K562 (cell line): ENCODE measurements at regions not wholly inside any gene's neighbourhood (a gene's known extent, or its start where the extent isn't known, plus 50 kb on each side); places are given as distances from the start of the nearest gene placed in this dataset.

Source experiments
- ATAC-seq: fragments of 200-7000 bp; cut with Tn5 transposase; 3 replicates; pipeline ENCODE4 v1.9.1; 2020; ENCODE audit warnings: moderate library complexity
- BruUV-seq: library from RNA; stranded (reverse); fragments of 400-500 nt; replicated peaks from 2 replicates; lab custom pipeline; 2021; lab: Mats Ljungman, UMichigan
- CTCF ChIA-PET: fragments of 300-600 bp; formaldehyde crosslinking; extraction: SDS; loops from one replicate; lab custom pipeline; 2021; ENCODE audit warnings: low intra/inter-chr PET ratio; lab: Yijun Ruan, JAX
- POLR2A ChIA-PET: fragments of 300-600, 350-650 bp; sonication (Branson Sonifier 250); formaldehyde crosslinking; extraction: SDS; loops from one replicate; lab custom pipeline; 2021; ENCODE audit warnings: antibody characterized with exemption, inconsistent platforms; lab: Yijun Ruan, JAX
- DNase-seq, 4 experiments: peaks; one replicate each; pipeline versions ENCODE4 v3.0.0 to v3.0.0-alpha.2; 2011 to 2018; ENCODE audit warnings: low spot score in 3 of 4, mixed read lengths in 3 of 4; ENCODE audit errors: extremely low read depth in 1 of 4
- FAIRE-seq: peaks from 2 replicates; lab custom pipeline; 2011; peaks lifted over from hg19 to GRCh38; lab: Jason Lieb, UNC
- H2AFZ ChIP-seq: 2 replicates; pipeline ENCODE4 v1.6.0; 2011; ENCODE audit warnings: low read depth, low read length, control low read depth, inconsistent platforms
- H3K27ac ChIP-seq: fragments of 200-600 bp; 3 replicates; pipeline ENCODE4 v1.8.0; 2011; ENCODE audit warnings: low read depth, mild to moderate bottlenecking, control low read depth, inconsistent platforms, low read length, moderate library complexity, mixed read lengths; ENCODE audit errors: extremely low read depth
- H3K27me3 ChIP-seq, 2 experiments: fragments of 300-600 bp in 1 of 2; 2 replicates in 1 of 2; 3 replicates in 1 of 2; pipeline versions ENCODE4 v1.6.0 to v1.8.0; 2011; ENCODE audit warnings: inconsistent platforms in 2 of 2, low read length in 2 of 2, mild to moderate bottlenecking in 1 of 2, mixed read lengths in 1 of 2, moderate library complexity in 1 of 2; ENCODE audit not compliant: control insufficient read depth in 2 of 2, insufficient read depth in 2 of 2
- H3K36me3 ChIP-seq: fragments of 300-600 bp; 3 replicates; pipeline ENCODE4 v1.8.0; 2011; ENCODE audit warnings: mild to moderate bottlenecking, low read length, inconsistent platforms; ENCODE audit not compliant: control insufficient read depth, insufficient read depth
- H3K4me1 ChIP-seq, 2 experiments: fragments of 200-600 bp in 1 of 2; replicated peaks in 1 of 2; 2 replicates in 1 of 2; 3 replicates in 1 of 2; pipeline versions ENCODE4 v1.5.1 to v1.8.0; 2011; ENCODE audit warnings: inconsistent platforms in 2 of 2, low read length in 2 of 2, mild to moderate bottlenecking in 1 of 2, mixed read lengths in 1 of 2, moderate library complexity in 1 of 2; ENCODE audit not compliant: control insufficient read depth in 2 of 2, insufficient read depth in 2 of 2
- H3K4me2 ChIP-seq: 2 replicates; pipeline ENCODE4 v1.6.1; 2011; ENCODE audit warnings: low read length, control low read depth, inconsistent platforms, mixed read lengths; ENCODE audit not compliant: insufficient read depth
- H3K4me3 ChIP-seq: fragments of 200-600 bp; sonication (generic), shearing (Covaris generic); 2 replicates; pipeline ENCODE4 v1.5.1; 2016; ENCODE audit warnings: control low read depth, inconsistent platforms
- H3K79me2 ChIP-seq: fragments of 200-600 bp; 3 replicates; pipeline ENCODE4 v1.8.0; 2011; ENCODE audit warnings: low read length, inconsistent platforms; ENCODE audit not compliant: control insufficient read depth, insufficient read depth
- H3K9ac ChIP-seq, 2 experiments: 2 replicates each; pipeline versions ENCODE4 v1.6.0 to v1.6.1; 2011; ENCODE audit warnings: low read depth in 2 of 2, low read length in 2 of 2, control low read depth in 1 of 2, inconsistent platforms in 1 of 2, mild to moderate bottlenecking in 1 of 2, mixed read lengths in 1 of 2; ENCODE audit not compliant: insufficient read depth in 1 of 2
- H3K9me1 ChIP-seq: one replicate; pipeline ENCODE4 v1.6.0; 2011; ENCODE audit warnings: inconsistent platforms, mild to moderate bottlenecking, low read length, moderate library complexity; ENCODE audit not compliant: control insufficient read depth, insufficient read depth
- H3K9me3 ChIP-seq: replicated peaks from 2 replicates; pipeline ENCODE4 v1.5.1; 2011; ENCODE audit warnings: low read depth, low read length, inconsistent platforms; ENCODE audit not compliant: control insufficient read depth, insufficient read depth
- H4K20me1 ChIP-seq: replicated peaks from 2 replicates; pipeline ENCODE4 v1.6.1; 2011; ENCODE audit warnings: low read length, inconsistent platforms, mixed read lengths; ENCODE audit not compliant: control insufficient read depth, insufficient read depth
- ATF1 ChIP-seq, 2 experiments: fragments of 450-650 bp in 1 of 2; IDR thresholded peaks; 2 replicates each; pipeline ENCODE4 v1.6.1; 2016; ENCODE audit warnings: missing compliant biosample characterization in 1 of 2, missing genetic modification characterization in 1 of 2
- HMG20B ChIP-seq: fragments of 250-450 bp; sonication (Bioruptor Pico); IDR thresholded peaks from 2 replicates; pipeline ENCODE4 v1.5.0; 2021; ENCODE audit warnings: mild to moderate bottlenecking
- HNRNPUL1 ChIP-seq: fragments of 200-400 bp; formaldehyde crosslinking; IDR thresholded peaks from 2 replicates; pipeline ENCODE4 v1.6.1; 2017; ENCODE audit warnings: low read length
- IRF9 ChIP-seq: fragments of 450-650 bp; IDR thresholded peaks from 2 replicates; pipeline ENCODE4 v1.6.1; 2016; ENCODE audit warnings: missing biosample characterization, missing genetic modification characterization
- NFIX ChIP-seq: fragments of 250-450 bp; sonication (Bioruptor Pico); IDR thresholded peaks from 2 replicates; pipeline ENCODE4 v1.4.0; 2020; ENCODE audit warnings: low read depth, mild to moderate bottlenecking, moderate library complexity
- POU5F1 ChIP-seq: fragments of 150-350 bp; IDR thresholded peaks from 2 replicates; pipeline ENCODE4 v1.6.1; 2014; ENCODE audit warnings: borderline replicate concordance, low read length, low read depth, mild to moderate bottlenecking; ENCODE audit not compliant: partially characterized antibody
- RFX1 ChIP-seq: fragments of 450-650 bp; IDR thresholded peaks from 2 replicates; pipeline ENCODE4 v1.6.1; 2016; ENCODE audit warnings: mild to moderate bottlenecking, moderate library complexity
- SLC30A9 ChIP-seq: fragments of 250-450 bp; sonication (Bioruptor Pico); IDR thresholded peaks from 2 replicates; pipeline ENCODE4 v1.8.0; 2022; ENCODE audit warnings: mild to moderate bottlenecking, moderate library complexity
- TCF7L2 ChIP-seq: fragments of 150-350 bp; IDR thresholded peaks from 2 replicates; pipeline ENCODE4 v1.6.1; 2016; ENCODE audit warnings: low read depth, mild to moderate bottlenecking, low read length, moderate library complexity
- ZEB2 ChIP-seq: fragments of 450-650 bp; IDR thresholded peaks from 2 replicates; pipeline ENCODE4 v1.6.1; 2016
- ZNF134 ChIP-seq: fragments of 250-450 bp; sonication (Bioruptor Pico); conservative IDR thresholded peaks from 2 replicates; pipeline ENCODE4 v1.4.0; 2020
- ZNF764 ChIP-seq: fragments of 250-450 bp; sonication (Bioruptor Pico); IDR thresholded peaks from 2 replicates; pipeline ENCODE4 v1.4.0; 2020; ENCODE audit warnings: low read depth, mild to moderate bottlenecking, moderate library complexity
- ZZZ3 ChIP-seq: fragments of 450-650 bp; IDR thresholded peaks from 2 replicates; pipeline ENCODE4 v1.6.1; 2016; ENCODE audit warnings: antibody characterized with exemption, mild to moderate bottlenecking, moderate library complexity
- WGBS: fragments of 100-300 bp; shearing (Covaris generic); methylation state at CpG from one replicate; pipeline ENCODE4 v1.1.6; 2016; ENCODE audit warnings: low coverage, mixed read lengths; ENCODE audit not compliant: insufficient coverage; ENCODE audit errors: missing lambda C conversion rate; 5-methylcytosine and 5-hydroxymethylcytosine counted together
- in situ Hi-C: fragments of 300-500 bp; cut with MboI; formaldehyde crosslinking; loops from 4 replicates; pipeline ENCODE4 v1.15.0; 2018; ENCODE audit warnings: inconsistent platforms, mixed read lengths
- intact Hi-C: fragments of 100-400 bp; cut with micrococcal nuclease; formaldehyde crosslinking; loops from 2 replicates; pipeline ENCODE4 v1.14.2; 2022
- TF ChIP-seq, protein P1 (sequence below), 2 experiments: fragments of 450-650 bp; IDR thresholded peaks; 2 replicates each; pipeline ENCODE4 v1.6.1; 2016; ENCODE audit warnings: mild to moderate bottlenecking in 2 of 2, borderline replicate concordance in 1 of 2, low read depth in 1 of 2, moderate library complexity in 1 of 2

DNA sequence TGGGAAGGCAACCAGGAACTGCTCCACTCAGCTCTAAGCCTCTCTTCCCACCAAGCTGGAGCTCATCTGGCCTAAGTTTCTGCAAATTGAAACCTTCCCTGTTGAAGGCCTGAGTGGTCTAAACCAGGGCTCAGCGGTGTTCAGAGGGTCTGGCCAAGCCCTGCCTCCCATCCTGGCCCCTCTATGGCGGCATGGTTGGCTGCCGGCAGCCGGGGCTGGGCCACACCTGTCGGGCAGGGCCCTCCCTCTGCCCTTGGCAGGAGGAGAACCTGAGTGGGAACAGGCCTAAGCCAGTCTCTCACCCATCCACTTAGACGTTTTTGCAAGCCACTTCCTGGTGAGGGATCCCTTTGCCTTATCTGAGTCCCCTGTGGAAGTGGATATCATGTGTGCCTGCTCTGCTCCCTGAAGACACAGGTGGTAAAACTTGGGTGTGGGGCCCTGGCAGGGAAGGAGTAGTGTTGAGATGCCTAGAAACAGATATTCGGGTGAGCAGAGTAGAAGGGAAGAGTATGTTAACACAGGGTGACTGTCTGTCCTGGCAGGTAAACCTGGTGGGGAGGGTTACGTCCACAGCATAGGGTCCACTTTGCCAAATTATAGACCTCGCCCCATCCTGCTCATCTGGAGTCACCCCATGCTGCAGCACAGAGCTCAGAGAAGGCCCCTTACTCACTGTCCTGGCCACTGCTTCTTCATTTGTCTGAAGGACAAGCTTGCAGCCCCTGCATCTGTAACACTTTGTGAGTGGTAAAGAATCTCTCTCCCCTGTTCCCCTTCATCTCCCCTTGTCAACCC, 63.0 kb upstream of the SIX2 start:
- H3K4me1 ChIP-seq, result no peaks in the 10 kb centered on the region
- H3K9me1 ChIP-seq, result no peaks in the 10 kb centered on the region
- no peaks in the 10 kb centered on the region for H3K9me3 ChIP-seq
- no peak for ATAC-seq
- no peaks in the 10 kb centered on the region for H4K20me1 ChIP-seq
- H2AFZ ChIP-seq, result no peak overlapping the region
- 2% methylated on average over 9 of the region's 9 CpGs for WGBS
- no peaks in the 10 kb centered on the region for H3K36me3 ChIP-seq
- H3K4me3 ChIP-seq, result no peak overlapping the region
- ChIA-PET POLR2A (interaction anchor here (0.6 kb wide), 1 partner anchor 33 kb away, joined by 3 read pairs; no protein-coding TSS in a partner anchor), CTCF (no interaction called here)
- H3K79me2 ChIP-seq, result no peaks in the 10 kb centered on the region
- BruUV-seq, result no TSS peak
- FAIRE-seq, result no peak
- H3K4me2 ChIP-seq, result no peak overlapping the region
- H3K27me3 ChIP-seq, result peaks cover 2 to 53% of the 10 kb centered on the region in 2 experiments; a peak in 4 of 5 replicates
- DNase-seq, result no peak
- no peak overlapping the region for H3K9ac ChIP-seq
- no peak overlapping the region for H3K27ac ChIP-seq
- in situ Hi-C loops (no loop called here), intact Hi-C loops (no loop called here)
- TF ChIP-seq IRF9 (no peak), ZEB2 (no peak), NFIX (no peak), ZNF764 (CRISPR knock-in tag) (no peak), SLC30A9 (CRISPR knock-in tag) (no peak), HMG20B (CRISPR knock-in tag) (no peak), ZZZ3 (no peak), HNRNPUL1 (no peak), POU5F1 (no peak), TCF7L2 (no peak), ATF1 (CRISPR knock-in tag; IDR thresholded peaks at IDR 0.05) (no peak), ATF1 (tag; IDR thresholded peaks at IDR 0.05) (no peak), ZNF134 (CRISPR knock-in tag) (no peak), RFX1 (no peak)
- TF ChIP-seq, protein P1, sequence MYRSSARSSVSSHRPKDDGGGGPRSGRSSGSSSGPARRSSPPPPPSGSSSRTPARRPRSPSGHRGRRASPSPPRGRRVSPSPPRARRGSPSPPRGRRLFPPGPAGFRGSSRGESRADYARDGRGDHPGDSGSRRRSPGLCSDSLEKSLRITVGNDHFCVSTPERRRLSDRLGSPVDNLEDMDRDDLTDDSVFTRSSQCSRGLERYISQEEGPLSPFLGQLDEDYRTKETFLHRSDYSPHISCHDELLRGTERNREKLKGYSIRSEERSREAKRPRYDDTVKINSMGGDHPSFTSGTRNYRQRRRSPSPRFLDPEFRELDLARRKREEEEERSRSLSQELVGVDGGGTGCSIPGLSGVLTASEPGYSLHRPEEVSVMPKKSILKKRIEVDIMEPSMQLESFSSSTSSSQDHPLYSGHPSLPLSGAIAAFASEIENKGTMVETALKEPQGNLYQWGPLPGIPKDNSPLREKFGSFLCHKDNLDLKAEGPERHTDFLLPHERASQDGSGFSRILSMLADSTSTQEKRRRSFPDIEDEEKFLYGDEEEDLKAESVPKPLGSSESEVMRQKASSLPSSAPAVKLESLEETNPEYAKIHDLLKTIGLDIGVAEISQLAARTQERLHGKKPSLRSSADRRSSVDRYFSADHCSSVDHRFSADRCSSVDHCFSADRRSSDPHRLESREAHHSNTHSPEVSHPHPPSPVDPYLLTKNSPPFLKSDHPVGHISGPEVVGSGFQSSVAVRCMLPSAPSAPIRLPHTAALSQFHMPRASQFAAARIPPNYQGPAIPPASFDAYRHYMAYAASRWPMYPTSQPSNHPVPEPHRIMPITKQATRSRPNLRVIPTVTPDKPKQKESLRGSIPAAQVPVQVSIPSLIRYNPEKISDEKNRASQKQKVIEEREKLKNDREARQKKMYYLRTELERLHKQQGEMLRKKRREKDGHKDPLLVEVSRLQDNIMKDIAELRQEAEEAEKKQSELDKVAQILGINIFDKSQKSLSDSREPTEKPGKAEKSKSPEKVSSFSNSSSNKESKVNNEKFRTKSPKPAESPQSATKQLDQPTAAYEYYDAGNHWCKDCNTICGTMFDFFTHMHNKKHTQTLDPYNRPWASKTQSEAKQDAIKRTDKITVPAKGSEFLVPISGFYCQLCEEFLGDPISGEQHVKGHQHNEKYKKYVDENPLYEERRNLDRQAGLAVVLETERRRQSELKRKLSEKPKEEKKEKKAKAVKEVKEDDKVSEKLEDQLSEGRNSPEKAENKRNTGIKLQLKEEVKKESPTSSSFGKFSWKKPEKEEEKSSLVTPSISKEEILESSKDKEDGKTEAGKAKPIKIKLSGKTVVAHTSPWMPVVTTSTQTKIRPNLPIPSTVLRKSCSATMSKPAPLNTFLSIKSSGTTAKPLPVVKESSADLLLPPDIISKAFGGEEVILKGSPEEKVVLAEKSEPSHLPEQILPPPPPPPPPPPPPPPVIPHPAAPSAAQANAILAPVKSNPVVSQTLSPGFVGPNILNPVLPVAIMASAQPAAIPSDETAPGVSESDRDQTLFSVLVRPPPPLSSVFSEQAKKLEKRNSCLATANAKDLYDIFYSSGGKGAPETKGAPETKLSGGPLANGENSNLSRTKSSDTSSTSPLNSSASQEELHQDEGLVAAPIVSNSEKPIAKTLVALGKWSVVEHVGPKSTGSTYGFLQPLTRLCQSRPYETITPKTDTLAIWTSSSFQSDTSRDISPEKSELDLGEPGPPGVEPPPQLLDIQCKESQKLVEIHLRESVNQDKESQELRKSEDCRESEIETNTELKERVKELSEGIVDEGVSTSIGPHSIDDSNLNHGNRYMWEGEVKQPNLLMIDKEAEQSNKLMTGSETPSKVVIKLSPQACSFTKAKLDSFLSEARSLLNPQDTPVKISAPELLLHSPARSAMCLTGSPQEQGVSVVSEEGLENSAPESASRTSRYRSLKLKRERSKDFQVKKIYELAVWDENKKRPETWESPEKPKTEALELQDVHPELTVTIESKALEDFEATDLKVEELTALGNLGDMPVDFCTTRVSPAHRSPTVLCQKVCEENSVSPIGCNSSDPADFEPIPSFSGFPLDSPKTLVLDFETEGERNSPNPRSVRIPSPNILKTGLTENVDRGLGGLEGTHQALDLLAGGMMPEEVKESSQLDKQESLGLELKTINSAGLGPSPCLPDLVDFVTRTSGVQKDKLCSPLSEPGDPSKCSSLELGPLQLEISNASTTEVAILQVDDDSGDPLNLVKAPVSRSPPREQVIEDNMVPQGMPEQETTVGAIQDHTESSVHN (IDR thresholded peaks at IDR 0.05; ENCODE audit: borderline replicate concordance in 1 of 2, low read depth in 1 of 2), result no peak
